Lower lobe of right lung (tissue), 2 donors: ENCODE measurements at regions not wholly inside any gene's neighbourhood (a gene's known extent, or its start where the extent isn't known, plus 50 kb on each side); places are given as distances from the start of the nearest gene placed in this dataset.

ENCODE experiments used
- ATAC-seq, 2 donors: fragments of 200-7000 bp; cut with Tn5 transposase; one replicate each; pipeline ENCODE4 v1.9.1; 2020 to 2022; ENCODE audit warnings: mild to moderate bottlenecking in 2 of 2, moderate library complexity in 2 of 2
- DNase-seq: peaks from one replicate; pipeline ENCODE4 v3.0.0-alpha.2; 2020
- H3K27ac ChIP-seq: fragments of 200-600 bp; one replicate; pipeline ENCODE4 v1.8.0; 2022
- H3K27me3 ChIP-seq: fragments of 200-600 bp; one replicate; pipeline ENCODE4 v1.8.0; 2022; ENCODE audit warnings: low read depth
- H3K36me3 ChIP-seq: fragments of 200-600 bp; one replicate; pipeline ENCODE4 v1.8.0; 2022; ENCODE audit warnings: mild to moderate bottlenecking
- H3K4me1 ChIP-seq: fragments of 200-600 bp; one replicate; pipeline ENCODE4 v1.8.0; 2022
- H3K4me3 ChIP-seq: fragments of 200-600 bp; one replicate; pipeline ENCODE4 v1.8.0; 2022; ENCODE audit warnings: mild to moderate bottlenecking
- H3K9me3 ChIP-seq: fragments of 200-600 bp; one replicate; pipeline ENCODE4 v1.8.0; 2022
- intact Hi-C: fragments of 100-400 bp; cut with DNase I; formaldehyde crosslinking; loops from one replicate; pipeline ENCODE4 v1.11.0; 2022
- TF ChIP-seq, protein P1 (sequence below): fragments of 200-600 bp; IDR thresholded peaks from one replicate; pipeline ENCODE4 v1.8.0; 2022; ENCODE audit warnings: antibody characterized with exemption, mild to moderate bottlenecking
- donor health status: DM: no; HTN: yes; CAD: no; lungs with severe emphysema.

DNA sequence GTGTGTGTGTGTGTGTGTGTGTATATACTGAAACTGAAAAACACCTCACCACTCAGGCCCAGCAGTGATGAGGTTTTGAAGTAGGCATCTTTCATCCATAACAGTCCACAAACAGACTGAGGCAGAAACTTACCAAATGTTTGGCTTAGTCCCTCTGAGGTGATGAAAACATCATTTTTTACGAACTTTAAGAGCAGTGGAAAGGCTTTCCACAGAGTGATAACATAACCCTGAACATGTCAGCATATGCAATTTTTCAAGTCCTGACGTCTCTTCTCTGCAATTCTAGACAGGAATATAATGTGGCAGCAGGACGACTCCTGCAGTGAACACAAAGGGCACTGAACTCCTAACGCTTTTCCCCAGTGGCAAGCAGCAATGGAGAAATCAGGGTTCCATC is 247.0 kb upstream of the THBS1 start:
- DNase-seq, result no peak
- Histone ChIP-seq H3K9me3 (no peaks in the 10 kb centered on the region), H3K4me1 (peaks cover 22% of the 10 kb centered on the region), H3K27me3 (no peaks in the 10 kb centered on the region), H3K27ac (no peak overlapping the region), H3K4me3 (no peak overlapping the region), H3K36me3 (no peaks in the 10 kb centered on the region)
- no peak for ATAC-seq
- TF ChIP-seq, protein P1, sequence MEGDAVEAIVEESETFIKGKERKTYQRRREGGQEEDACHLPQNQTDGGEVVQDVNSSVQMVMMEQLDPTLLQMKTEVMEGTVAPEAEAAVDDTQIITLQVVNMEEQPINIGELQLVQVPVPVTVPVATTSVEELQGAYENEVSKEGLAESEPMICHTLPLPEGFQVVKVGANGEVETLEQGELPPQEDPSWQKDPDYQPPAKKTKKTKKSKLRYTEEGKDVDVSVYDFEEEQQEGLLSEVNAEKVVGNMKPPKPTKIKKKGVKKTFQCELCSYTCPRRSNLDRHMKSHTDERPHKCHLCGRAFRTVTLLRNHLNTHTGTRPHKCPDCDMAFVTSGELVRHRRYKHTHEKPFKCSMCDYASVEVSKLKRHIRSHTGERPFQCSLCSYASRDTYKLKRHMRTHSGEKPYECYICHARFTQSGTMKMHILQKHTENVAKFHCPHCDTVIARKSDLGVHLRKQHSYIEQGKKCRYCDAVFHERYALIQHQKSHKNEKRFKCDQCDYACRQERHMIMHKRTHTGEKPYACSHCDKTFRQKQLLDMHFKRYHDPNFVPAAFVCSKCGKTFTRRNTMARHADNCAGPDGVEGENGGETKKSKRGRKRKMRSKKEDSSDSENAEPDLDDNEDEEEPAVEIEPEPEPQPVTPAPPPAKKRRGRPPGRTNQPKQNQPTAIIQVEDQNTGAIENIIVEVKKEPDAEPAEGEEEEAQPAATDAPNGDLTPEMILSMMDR, result no peak
- intact Hi-C loops, result no loop called here

DNA sequence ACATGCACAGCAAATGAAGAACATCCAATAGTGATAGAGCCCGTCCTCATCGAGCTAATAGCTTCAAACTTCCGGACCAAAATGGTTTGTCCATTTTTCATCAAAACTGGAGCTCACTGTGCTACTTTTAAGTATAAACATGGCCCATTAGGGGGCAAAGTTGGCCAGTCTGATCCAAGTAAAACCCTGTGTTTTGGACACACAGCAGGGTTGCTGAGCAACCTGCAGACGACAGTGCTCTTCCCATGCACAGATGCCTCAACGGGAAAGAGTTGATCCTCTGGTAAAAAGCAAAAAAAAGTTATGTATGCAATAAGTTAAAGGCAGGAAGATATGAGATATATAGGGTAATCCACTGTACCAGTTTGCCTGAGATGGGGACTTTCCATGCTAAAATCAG is 244.0 kb upstream of the THBS1 start:
- no peaks in the 10 kb centered on the region for H3K27me3 ChIP-seq
- peaks cover 22% of the 10 kb centered on the region for H3K4me1 ChIP-seq
- intact Hi-C loops, result no loop called here
- no peak overlapping the region for H3K4me3 ChIP-seq
- H3K9me3 ChIP-seq, result no peaks in the 10 kb centered on the region
- H3K36me3 ChIP-seq, result no peaks in the 10 kb centered on the region
- DNase-seq (no peak), ATAC-seq (peak; percentile 37 to 47)
- TF ChIP-seq, protein P1, result no peak
- no peak overlapping the region for H3K27ac ChIP-seq

DNA sequence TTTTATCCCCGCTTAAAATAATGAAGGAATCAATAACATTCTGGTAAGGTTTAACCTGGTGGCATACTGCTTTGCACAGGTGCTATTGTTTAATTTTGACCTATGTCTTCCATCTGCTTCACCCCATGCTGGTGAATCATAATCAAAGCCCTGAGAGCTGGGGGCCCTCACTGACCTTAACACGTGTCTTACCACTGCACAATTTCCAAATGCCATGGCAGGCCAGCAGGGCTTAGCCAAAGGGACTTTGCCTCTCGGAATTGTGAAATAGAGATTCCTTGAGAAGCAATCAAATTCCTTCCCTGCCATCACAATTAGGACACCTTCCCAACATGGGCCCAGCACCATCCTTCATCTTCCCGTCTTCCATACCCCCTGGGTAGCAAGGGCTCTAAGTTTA is 242.6 kb upstream of the THBS1 start:
- Histone ChIP-seq H3K4me3 (no peak overlapping the region), H3K4me1 (peaks cover 22% of the 10 kb centered on the region), H3K9me3 (no peaks in the 10 kb centered on the region), H3K36me3 (no peaks in the 10 kb centered on the region), H3K27me3 (no peaks in the 10 kb centered on the region), H3K27ac (no peak overlapping the region)
- ATAC-seq (peak in 1 of 2 donors; percentile 10), DNase-seq (no peak)
- intact Hi-C loops, result no loop called here
- TF ChIP-seq, protein P1, result no peak

DNA sequence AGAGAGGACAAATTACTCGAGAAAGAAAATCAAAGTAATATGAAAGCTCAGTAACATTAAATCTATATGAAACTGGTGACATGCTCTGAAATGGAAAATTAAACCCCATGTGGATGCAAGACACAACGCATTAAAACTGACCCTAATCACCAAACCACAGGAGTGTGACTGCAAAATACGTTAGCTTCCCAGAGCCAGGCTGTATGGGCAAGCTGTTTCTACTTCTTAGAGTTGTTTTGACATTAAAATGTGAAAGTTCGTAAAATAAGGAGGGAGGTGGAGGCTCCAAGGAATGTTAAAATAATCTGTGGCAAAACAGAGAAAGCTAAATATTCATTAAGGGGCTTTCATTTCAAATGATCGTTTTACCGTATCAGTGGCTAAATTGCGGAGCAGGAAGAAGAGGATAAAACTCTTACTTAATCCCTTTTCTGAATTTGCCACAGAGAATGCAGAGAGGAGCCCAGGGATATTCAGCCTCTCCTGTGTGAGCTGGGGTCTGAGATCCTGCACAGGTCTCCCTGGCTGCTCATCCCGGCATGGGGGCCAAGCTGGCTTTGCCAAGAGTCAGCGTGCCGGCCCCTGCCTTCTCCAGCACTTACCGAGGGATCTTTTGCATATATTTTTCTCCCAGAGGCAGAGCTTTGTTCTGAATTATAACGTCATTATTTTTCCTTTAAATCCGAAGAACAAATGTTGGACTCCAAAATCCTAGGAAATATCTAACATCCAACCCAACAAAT is 239.8 kb upstream of the THBS1 start:
- TF ChIP-seq, protein P1, result no peak
- DNase-seq, result no peak
- H3K4me3 ChIP-seq, result no peak overlapping the region

DNA sequence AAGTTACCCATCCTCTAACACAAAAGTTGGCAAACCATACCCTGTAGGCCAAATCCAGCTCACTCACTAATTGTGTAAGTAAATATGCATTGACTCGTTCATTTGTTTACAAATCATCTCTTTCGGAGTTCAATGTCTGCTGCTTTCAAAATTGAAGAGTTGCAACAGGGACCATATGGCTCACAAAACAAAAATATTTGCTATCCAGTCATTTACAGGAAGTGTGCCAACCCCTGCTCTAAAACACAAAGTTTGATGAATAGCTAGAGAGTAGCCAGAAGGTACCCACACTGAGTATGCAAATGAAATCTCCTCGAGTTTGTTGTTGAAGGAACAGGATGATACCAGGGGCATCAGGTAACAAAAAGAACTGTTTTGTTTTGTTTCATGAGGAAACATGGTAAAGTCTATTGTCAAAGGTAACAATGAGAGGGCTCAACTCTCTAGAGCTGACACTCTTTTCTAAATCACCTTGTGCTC is 236.2 kb upstream of the THBS1 start:
- TF ChIP-seq, protein P1, result no peak
- intact Hi-C loops, result no loop called here
- DNase-seq, result no peak
- Histone ChIP-seq H3K4me1 (no peaks in the 10 kb centered on the region), H3K4me3 (no peak overlapping the region), H3K27ac (no peak overlapping the region), H3K36me3 (no peaks in the 10 kb centered on the region), H3K27me3 (no peaks in the 10 kb centered on the region), H3K9me3 (no peaks in the 10 kb centered on the region)
- ATAC-seq, result no peak

More for the DNA sequence above, 239.8 kb upstream of the THBS1 start:
- no peaks in the 10 kb centered on the region for H3K9me3 ChIP-seq
- intact Hi-C loops, result no loop called here
- ATAC-seq, result no peak
- peaks cover 9% of the 10 kb centered on the region for H3K4me1 ChIP-seq
- no peaks in the 10 kb centered on the region for H3K27me3 ChIP-seq
- no peaks in the 10 kb centered on the region for H3K36me3 ChIP-seq
- H3K27ac ChIP-seq, result no peak overlapping the region
